Lung (tissue), 11 donors: ENCODE measurements at regions not wholly inside any gene's neighbourhood (a gene's known extent, or its start where the extent isn't known, plus 50 kb on each side); places are given as distances from the start of the nearest gene placed in this dataset.

Source experiments
- ATAC-seq: fragments of 200-7000 bp; cut with Tn5 transposase; one replicate; pipeline ENCODE4 v1.9.1; 2020; ENCODE audit warnings: moderate number of reproducible peaks; ENCODE audit not compliant: insufficient read depth, low FRiP score
- DNase-seq, 3 donors: peaks; one replicate each; pipeline ENCODE4 v3.0.0-alpha.2; 2013 to 2017
- H3K27ac ChIP-seq, 2 donors: one replicate each; pipeline ENCODE4 v1.5.1; 2013; ENCODE audit warnings: mild to moderate bottlenecking in 2 of 2, moderate library complexity in 2 of 2, control low read depth in 1 of 2, inconsistent platforms in 1 of 2, low read depth in 1 of 2, low read length in 1 of 2
- H3K27me3 ChIP-seq, 3 donors: one replicate each; pipeline ENCODE4 v1.5.1; 2013; ENCODE audit warnings: low read length in 2 of 3; ENCODE audit not compliant: control insufficient read depth in 3 of 3, insufficient read depth in 3 of 3
- H3K36me3 ChIP-seq, 4 donors: one replicate each; pipeline ENCODE4 v1.5.1; 2013; ENCODE audit warnings: low read length in 4 of 4, mild to moderate bottlenecking in 1 of 4, moderate library complexity in 1 of 4; ENCODE audit not compliant: control insufficient read depth in 4 of 4, insufficient read depth in 4 of 4
- H3K4me1 ChIP-seq, 5 donors: one replicate each; pipeline ENCODE4 v1.5.1; 2013; ENCODE audit warnings: low read length in 5 of 5, mild to moderate bottlenecking in 2 of 5, moderate library complexity in 1 of 5; ENCODE audit not compliant: control insufficient read depth in 5 of 5, insufficient read depth in 5 of 5
- H3K4me3 ChIP-seq: one replicate; pipeline ENCODE4 v1.5.1; 2013; ENCODE audit warnings: mild to moderate bottlenecking, control low read depth, moderate library complexity
- H3K9ac ChIP-seq, 2 donors: one replicate each; pipeline ENCODE4 v1.5.1; 2013; ENCODE audit warnings: low read length in 2 of 2, control low read depth in 1 of 2; ENCODE audit not compliant: insufficient read depth in 1 of 2
- H3K9me3 ChIP-seq, 4 donors: one replicate each; pipeline ENCODE4 v1.5.1; 2013; ENCODE audit warnings: low read length in 3 of 4, mild to moderate bottlenecking in 1 of 4, moderate library complexity in 1 of 4; ENCODE audit not compliant: control insufficient read depth in 4 of 4, insufficient read depth in 3 of 4
- CTCF ChIP-seq: IDR thresholded peaks from 2 replicates; pipeline ENCODE4 v1.5.1; 2012; ENCODE audit warnings: mild to moderate bottlenecking; ENCODE audit errors: control extremely low read depth, extremely low read depth
- WGBS, 2 donors: extraction: QIAGEN DNeasy Blood & Tissue Kit; methylation state at CpG; one replicate each; pipeline ENCODE4 v1.1.7; 2013; 5-methylcytosine and 5-hydroxymethylcytosine counted together
- donor health status: control.
- donor health status: control.
- donor health status: Bipolar disorder and iron deficiency.
- donor health status: healthy.
- donor health status: DM: yes; HTN: yes; CAD: no.

GRCh38 chr3:17800232-17800631 lies 57.8 kb upstream of the TBC1D5 start:
- no peak for TF ChIP-seq CTCF
- H3K9ac ChIP-seq: no peak overlapping the region
- DNase-seq: no peak
- H3K36me3 ChIP-seq: no peaks in the 10 kb centered on the region
- peaks cover 0 to 4% (median 0%) of the 10 kb centered on the region in 5 donors for H3K4me1 ChIP-seq
- H3K27ac ChIP-seq: no peak overlapping the region
- no peak overlapping the region for H3K4me3 ChIP-seq
- no peak for ATAC-seq
- H3K9me3 ChIP-seq: no peaks in the 10 kb centered on the region
- 93 to 95% methylated on average over 2 of the region's 2 CpGs for WGBS, 2 donors
- no peaks in the 10 kb centered on the region for H3K27me3 ChIP-seq

GRCh38 chr3:17799312-17799711 lies 56.9 kb upstream of the TBC1D5 start:
- H3K36me3 ChIP-seq: no peaks in the 10 kb centered on the region
- no peak overlapping the region for H3K9ac ChIP-seq
- TF ChIP-seq CTCF: no peak
- 95 to 96% methylated on average over 5 of the region's 5 CpGs for WGBS, 2 donors
- no peak overlapping the region for H3K27ac ChIP-seq
- H3K9me3 ChIP-seq: no peaks in the 10 kb centered on the region
- no peak overlapping the region for H3K4me3 ChIP-seq
- H3K4me1 ChIP-seq: peaks cover 0 to 4% (median 0%) of the 10 kb centered on the region in 5 donors
- no peaks in the 10 kb centered on the region for H3K27me3 ChIP-seq
- no peak for ATAC-seq
- DNase-seq: no peak

- Histone ChIP-seq H3K4me1 (peaks cover 0 to 4% (median 0%) of the 10 kb centered on the region in 5 donors), H3K27ac (no peak overlapping the region), H3K4me3 (no peak overlapping the region), H3K36me3 (no peaks in the 10 kb centered on the region), H3K9ac (no peak overlapping the region), H3K27me3 (no peaks in the 10 kb centered on the region), H3K9me3 (peaks cover 0 to 2% (median 0%) of the 10 kb centered on the region in 4 donors)
- no peak for TF ChIP-seq CTCF
- DNase-seq: no peak
- no peak for ATAC-seq
These were observed 55.6 kb upstream of the TBC1D5 start for GRCh38 chr3:17798000-17798399.

GRCh38 chr3:17795711-17796110 lies 53.3 kb upstream of the TBC1D5 start:
- 78 to 84% methylated on average over 3 of the region's 3 CpGs for WGBS, 2 donors
- no peak for TF ChIP-seq CTCF
- ATAC-seq (no peak), DNase-seq (no peak)
- Histone ChIP-seq H3K27ac (no peak overlapping the region), H3K9ac (no peak overlapping the region), H3K36me3 (no peaks in the 10 kb centered on the region), H3K4me1 (peaks cover 0 to under 1% (median 0%) of the 10 kb centered on the region in 5 donors), H3K4me3 (no peak overlapping the region), H3K9me3 (peaks cover 0 to 6% (median under 1%) of the 10 kb centered on the region in 4 donors), H3K27me3 (no peaks in the 10 kb centered on the region)
